ENCODE measurements at regions not wholly inside any gene's neighbourhood (a gene's known extent, or its start where the extent isn't known, plus 50 kb on each side); places are given as distances from the start of the nearest gene placed in this dataset.
A peak's percentile ranks its signal among the peaks of the same experiment; 100 is the strongest.

DNA sequence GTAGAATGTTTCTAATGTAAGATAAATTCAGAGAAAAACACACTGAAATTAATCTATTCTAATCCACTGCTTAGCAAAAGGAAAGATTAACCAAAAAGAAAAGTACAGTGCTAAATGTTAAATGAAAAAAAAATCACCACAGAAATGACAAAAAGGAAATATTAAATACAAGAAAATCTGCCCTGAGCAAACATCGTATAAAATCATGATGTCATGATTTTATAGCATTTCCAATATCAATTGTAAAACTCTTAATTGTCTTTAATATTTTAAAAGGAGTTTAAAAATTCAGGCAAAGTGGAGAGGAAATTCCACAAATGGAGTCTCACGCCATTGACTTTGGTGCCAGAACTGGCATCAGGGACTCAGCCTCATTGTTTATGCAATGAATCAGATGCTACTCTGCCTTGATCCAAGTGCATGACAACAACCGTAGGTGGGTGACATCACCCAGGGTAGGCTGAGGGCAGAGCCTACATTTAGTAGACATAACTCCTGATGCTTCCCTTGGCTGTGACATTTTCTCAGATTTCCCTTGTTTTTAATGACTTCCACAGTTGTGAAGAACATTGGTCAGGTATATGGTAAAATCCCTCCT lies 696.8 kb downstream of the SEMA5A start:
- ChIA-PET POLR2A (no interaction called here), CTCF (ENCODE audit: unreplicated experiment) (no interaction called here)
- no TSS peak for BruUV-seq (replicated peaks)
- Histone ChIP-seq H3K9me2 (ENCODE audit: insufficient read depth, low read length) (no peaks in the 10 kb centered on the region), H3K27ac (ENCODE audit: low read depth, low read length, poor library complexity, severe bottlenecking) (no peak overlapping the region), H3K9me3 (ENCODE audit: low read length) (no peaks in the 10 kb centered on the region), H3K4me1 (ENCODE audit: insufficient read depth, low read length, poor library complexity, severe bottlenecking) (no peaks in the 10 kb centered on the region), H3K4me2 (ENCODE audit: low read length) (no peak overlapping the region), H2AFZ (ENCODE audit: low read length) (no peak overlapping the region), H3K4me3 (ENCODE audit: low read depth, low read length, poor library complexity, severe bottlenecking) (no peak overlapping the region), H3K36me3 (ENCODE audit: insufficient read depth, low read length) (no peaks in the 10 kb centered on the region), H3K79me2 (ENCODE audit: insufficient read depth, low read depth, low read length) (no peaks in the 10 kb centered on the region), H4K20me1 (ENCODE audit: insufficient read depth, low read length) (no peaks in the 10 kb centered on the region)
- no peak for DNase-seq (ENCODE audit: low spot score)
- intact Hi-C loops (cut with micrococcal nuclease; ENCODE audit: unreplicated experiment) = no loop called here
- TF ChIP-seq EZH2phosphoT487 (IDR thresholded peaks at IDR 0.05; ENCODE audit: borderline replicate concordance, low read depth, low read length) = no peak
- TF ChIP-seq, protein P1, sequence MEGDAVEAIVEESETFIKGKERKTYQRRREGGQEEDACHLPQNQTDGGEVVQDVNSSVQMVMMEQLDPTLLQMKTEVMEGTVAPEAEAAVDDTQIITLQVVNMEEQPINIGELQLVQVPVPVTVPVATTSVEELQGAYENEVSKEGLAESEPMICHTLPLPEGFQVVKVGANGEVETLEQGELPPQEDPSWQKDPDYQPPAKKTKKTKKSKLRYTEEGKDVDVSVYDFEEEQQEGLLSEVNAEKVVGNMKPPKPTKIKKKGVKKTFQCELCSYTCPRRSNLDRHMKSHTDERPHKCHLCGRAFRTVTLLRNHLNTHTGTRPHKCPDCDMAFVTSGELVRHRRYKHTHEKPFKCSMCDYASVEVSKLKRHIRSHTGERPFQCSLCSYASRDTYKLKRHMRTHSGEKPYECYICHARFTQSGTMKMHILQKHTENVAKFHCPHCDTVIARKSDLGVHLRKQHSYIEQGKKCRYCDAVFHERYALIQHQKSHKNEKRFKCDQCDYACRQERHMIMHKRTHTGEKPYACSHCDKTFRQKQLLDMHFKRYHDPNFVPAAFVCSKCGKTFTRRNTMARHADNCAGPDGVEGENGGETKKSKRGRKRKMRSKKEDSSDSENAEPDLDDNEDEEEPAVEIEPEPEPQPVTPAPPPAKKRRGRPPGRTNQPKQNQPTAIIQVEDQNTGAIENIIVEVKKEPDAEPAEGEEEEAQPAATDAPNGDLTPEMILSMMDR (conservative IDR thresholded peaks at IDR 0.05; ENCODE audit: low read length) = no peak

DNA sequence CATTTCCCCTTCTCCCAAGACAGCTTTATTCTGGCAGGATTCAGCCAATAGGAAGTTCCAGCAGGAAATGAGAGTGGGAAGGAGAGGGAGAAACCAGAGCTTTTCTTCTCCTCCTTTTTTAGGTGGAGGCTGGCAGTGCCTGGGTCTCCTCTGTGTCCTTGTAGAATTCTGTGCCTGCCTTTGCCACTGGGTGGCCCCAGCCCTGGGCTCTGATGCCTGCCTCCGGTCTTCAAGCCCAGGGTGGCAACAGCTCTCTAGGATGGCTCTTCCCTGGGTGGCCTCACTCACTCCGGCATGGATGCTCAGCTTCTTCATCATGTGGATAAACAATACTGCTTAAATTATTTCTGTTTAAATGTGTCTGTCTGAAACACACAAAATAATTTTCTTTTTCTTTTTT lies 694.8 kb downstream of the SEMA5A start:
- no peaks in the 10 kb centered on the region for H3K4me1 ChIP-seq (ENCODE audit: insufficient read depth, low read length, poor library complexity, severe bottlenecking)

DNA sequence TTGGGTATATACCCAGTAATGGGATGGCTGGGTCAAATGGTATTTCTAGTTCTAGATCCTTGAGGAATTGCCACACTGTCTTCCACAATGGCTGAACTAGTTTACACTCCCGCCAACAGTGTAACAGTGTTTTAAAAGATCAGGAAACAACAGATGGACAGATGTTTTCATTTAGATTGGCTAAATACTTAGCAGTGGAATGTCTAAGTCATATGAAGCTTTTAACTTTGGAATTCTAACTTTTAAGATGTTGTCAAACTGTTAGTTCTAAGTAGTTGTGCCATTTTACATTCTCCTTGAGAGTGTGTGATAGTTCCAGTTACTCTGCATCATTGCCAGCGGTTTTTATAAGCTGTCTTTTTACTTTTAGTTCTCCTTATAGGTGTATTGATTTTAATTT lies 688.8 kb downstream of the SEMA5A start:
- no TSS peak for BruUV-seq (replicated peaks)
- TF ChIP-seq, protein P1 (conservative IDR thresholded peaks at IDR 0.05; ENCODE audit: low read length) = no peak
- TF ChIP-seq EZH2phosphoT487 (IDR thresholded peaks at IDR 0.05; ENCODE audit: borderline replicate concordance, low read depth, low read length) = no peak
- H3K9me2 ChIP-seq (ENCODE audit: insufficient read depth, low read length) = no peaks in the 10 kb centered on the region
- H3K4me1 ChIP-seq (ENCODE audit: insufficient read depth, low read length, poor library complexity, severe bottlenecking) = no peaks in the 10 kb centered on the region
- no peak overlapping the region for H3K4me2 ChIP-seq (ENCODE audit: low read length)
- H3K36me3 ChIP-seq (ENCODE audit: insufficient read depth, low read length) = no peaks in the 10 kb centered on the region
- H3K27ac ChIP-seq (ENCODE audit: low read depth, low read length, poor library complexity, severe bottlenecking) = no peak overlapping the region
- no peaks in the 10 kb centered on the region for H4K20me1 ChIP-seq (ENCODE audit: insufficient read depth, low read length)
- intact Hi-C loops (cut with micrococcal nuclease; ENCODE audit: unreplicated experiment) = no loop called here
- no peaks in the 10 kb centered on the region for H3K79me2 ChIP-seq (ENCODE audit: insufficient read depth, low read depth, low read length)
- ChIA-PET POLR2A (no interaction called here), CTCF (ENCODE audit: unreplicated experiment) (no interaction called here)
- no peaks in the 10 kb centered on the region for H3K9me3 ChIP-seq (ENCODE audit: low read length)
- H3K4me3 ChIP-seq (ENCODE audit: low read depth, low read length, poor library complexity, severe bottlenecking) = no peak overlapping the region
- H2AFZ ChIP-seq (ENCODE audit: low read length) = no peak overlapping the region
- no peak for DNase-seq (ENCODE audit: low spot score)

More for the DNA sequence above, 694.8 kb downstream of the SEMA5A start:
- H3K4me3 ChIP-seq (ENCODE audit: low read depth, low read length, poor library complexity, severe bottlenecking) = no peak overlapping the region
- H2AFZ ChIP-seq (ENCODE audit: low read length) = no peak overlapping the region
- no peak overlapping the region for H3K4me2 ChIP-seq (ENCODE audit: low read length)
- H3K9me2 ChIP-seq (ENCODE audit: insufficient read depth, low read length) = no peaks in the 10 kb centered on the region
- CTCF ChIA-PET (ENCODE audit: unreplicated experiment) = no interaction called here
- no peak for DNase-seq (ENCODE audit: low spot score)
- no peak for TF ChIP-seq EZH2phosphoT487 (IDR thresholded peaks at IDR 0.05; ENCODE audit: borderline replicate concordance, low read depth, low read length)
- TF ChIP-seq, protein P1 (conservative IDR thresholded peaks at IDR 0.05; ENCODE audit: low read length) = 0 out of 2 replicates have a peak, but pooled peaks have one; percentile 15
- no peaks in the 10 kb centered on the region for H3K79me2 ChIP-seq (ENCODE audit: insufficient read depth, low read depth, low read length)
- POLR2A ChIA-PET = interaction anchor here (0.6 kb wide), 1 partner anchor 85 kb away, joined by 3 read pairs; no protein-coding TSS in a partner anchor
- H3K9me3 ChIP-seq (ENCODE audit: low read length) = no peaks in the 10 kb centered on the region
- BruUV-seq (replicated peaks) = no TSS peak
- no peak overlapping the region for H3K27ac ChIP-seq (ENCODE audit: low read depth, low read length, poor library complexity, severe bottlenecking)
- no peaks in the 10 kb centered on the region for H4K20me1 ChIP-seq (ENCODE audit: insufficient read depth, low read length)
- intact Hi-C loops (cut with micrococcal nuclease; ENCODE audit: unreplicated experiment) = no loop called here
- H3K36me3 ChIP-seq (ENCODE audit: insufficient read depth, low read length) = no peaks in the 10 kb centered on the region
